Fibroblast of lung (primary cell): ENCODE measurements at regions not wholly inside any gene's neighbourhood (a gene's known extent, or its start where the extent isn't known, plus 50 kb on each side); places are given as distances from the start of the nearest gene placed in this dataset.

Source experiments
- DNase-seq, 2 donors: peaks; one replicate each; pipeline versions ENCODE4 v3.0.0 to v3.0.0-alpha.2; 2010; ENCODE audit warnings: low read depth in 2 of 2
- H2AFZ ChIP-seq: 2 replicates; pipeline ENCODE4 v1.5.1; 2012; ENCODE audit warnings: low read length, control low read depth, inconsistent platforms
- H3K27ac ChIP-seq: 2 replicates; pipeline ENCODE4 v1.5.1; 2011; ENCODE audit warnings: low read length, control low read depth; ENCODE audit not compliant: insufficient read depth
- H3K27me3 ChIP-seq: 2 replicates; pipeline ENCODE4 v1.5.1; 2011; ENCODE audit warnings: mild to moderate bottlenecking, low read length; ENCODE audit not compliant: control insufficient read depth, insufficient read depth
- H3K36me3 ChIP-seq: 2 replicates; pipeline ENCODE4 v1.5.1; 2011; ENCODE audit warnings: low read length; ENCODE audit not compliant: control insufficient read depth, insufficient read depth
- H3K4me1 ChIP-seq: 2 replicates; pipeline ENCODE4 v1.5.1; 2011; ENCODE audit warnings: low read length; ENCODE audit not compliant: control insufficient read depth, insufficient read depth; ENCODE audit errors: extremely low read depth
- H3K4me2 ChIP-seq: 2 replicates; pipeline ENCODE4 v1.5.1; 2011; ENCODE audit warnings: low read length, control low read depth; ENCODE audit not compliant: insufficient read depth; ENCODE audit errors: extremely low read depth
- H3K4me3 ChIP-seq, 4 experiments: fragments of 200-600 bp in 1 of 4; sonication (generic) in 1 of 4; replicated peaks in 1 of 4; 2 replicates each; pipeline ENCODE4 v1.5.1; 2011 to 2016; ENCODE audit warnings: low read length in 4 of 4, low read depth in 3 of 4, mild to moderate bottlenecking in 3 of 4, control low read depth in 2 of 4, inconsistent platforms in 1 of 4, mixed read lengths in 1 of 4; ENCODE audit not compliant: insufficient read depth in 1 of 4; ENCODE audit errors: control extremely low read depth in 1 of 4
- H3K79me2 ChIP-seq: 2 replicates; pipeline ENCODE4 v1.5.1; 2012; ENCODE audit warnings: mild to moderate bottlenecking, low read length, inconsistent platforms; ENCODE audit not compliant: control insufficient read depth, insufficient read depth
- H3K9ac ChIP-seq: 2 replicates; pipeline ENCODE4 v1.5.1; 2011; ENCODE audit warnings: mild to moderate bottlenecking, low read length, control low read depth; ENCODE audit not compliant: insufficient read depth
- H3K9me3 ChIP-seq: 2 replicates; pipeline ENCODE4 v1.5.1; 2012; ENCODE audit warnings: low read depth, low read length; ENCODE audit not compliant: control insufficient read depth, insufficient read depth
- H4K20me1 ChIP-seq: 2 replicates; pipeline ENCODE4 v1.5.1; 2011; ENCODE audit warnings: low read length; ENCODE audit not compliant: control insufficient read depth, insufficient read depth; ENCODE audit errors: extremely low read depth
- EZH2 ChIP-seq: IDR thresholded peaks from 2 replicates; pipeline ENCODE4 v1.5.1; 2012; ENCODE audit warnings: low read length, control low read depth, mild to moderate bottlenecking; ENCODE audit errors: missing control alignments
- TF ChIP-seq, protein P1 (sequence below), 2 donors: IDR thresholded peaks in 1 of 2; conservative IDR thresholded peaks in 1 of 2; 1 replicate in 1 of 2; 2 replicates in 1 of 2; pipeline ENCODE4 v1.5.1; 2011 to 2012; ENCODE audit warnings: low read length in 2 of 2, control low read depth in 1 of 2, inconsistent platforms in 1 of 2, low read depth in 1 of 2, mild to moderate bottlenecking in 1 of 2

DNA sequence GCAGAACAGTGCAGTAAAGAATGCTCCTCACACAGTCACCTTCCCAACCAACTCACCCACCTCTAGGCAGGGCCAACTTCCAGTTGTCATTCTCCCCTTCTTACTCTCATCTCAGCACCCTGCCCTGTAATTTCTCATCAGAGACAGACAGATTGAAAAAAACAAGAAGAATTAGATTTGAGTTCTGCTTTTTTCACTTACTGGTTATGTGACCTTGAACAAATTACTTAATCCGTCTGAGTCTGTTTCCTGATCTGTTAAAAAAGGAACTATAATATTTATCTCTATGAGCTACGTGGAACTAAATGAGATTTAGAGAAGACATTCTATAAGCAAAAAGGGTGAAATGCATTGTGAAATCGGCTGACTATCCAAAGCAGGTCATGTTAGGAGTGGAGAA is 330.3 kb downstream of the ZNF326 start:
- no peak for DNase-seq
- Histone ChIP-seq H3K9ac (no peak overlapping the region), H2AFZ (no peak overlapping the region), H3K79me2 (no peaks in the 10 kb centered on the region), H3K9me3 (no peaks in the 10 kb centered on the region), H3K4me2 (no peak overlapping the region), H4K20me1 (no peaks in the 10 kb centered on the region), H3K27me3 (no peaks in the 10 kb centered on the region), H3K4me3 (no peak overlapping the region), H3K36me3 (no peaks in the 10 kb centered on the region), H3K27ac (no peak overlapping the region), H3K4me1 (no peaks in the 10 kb centered on the region)
- no peak for TF ChIP-seq EZH2
- TF ChIP-seq, protein P1, sequence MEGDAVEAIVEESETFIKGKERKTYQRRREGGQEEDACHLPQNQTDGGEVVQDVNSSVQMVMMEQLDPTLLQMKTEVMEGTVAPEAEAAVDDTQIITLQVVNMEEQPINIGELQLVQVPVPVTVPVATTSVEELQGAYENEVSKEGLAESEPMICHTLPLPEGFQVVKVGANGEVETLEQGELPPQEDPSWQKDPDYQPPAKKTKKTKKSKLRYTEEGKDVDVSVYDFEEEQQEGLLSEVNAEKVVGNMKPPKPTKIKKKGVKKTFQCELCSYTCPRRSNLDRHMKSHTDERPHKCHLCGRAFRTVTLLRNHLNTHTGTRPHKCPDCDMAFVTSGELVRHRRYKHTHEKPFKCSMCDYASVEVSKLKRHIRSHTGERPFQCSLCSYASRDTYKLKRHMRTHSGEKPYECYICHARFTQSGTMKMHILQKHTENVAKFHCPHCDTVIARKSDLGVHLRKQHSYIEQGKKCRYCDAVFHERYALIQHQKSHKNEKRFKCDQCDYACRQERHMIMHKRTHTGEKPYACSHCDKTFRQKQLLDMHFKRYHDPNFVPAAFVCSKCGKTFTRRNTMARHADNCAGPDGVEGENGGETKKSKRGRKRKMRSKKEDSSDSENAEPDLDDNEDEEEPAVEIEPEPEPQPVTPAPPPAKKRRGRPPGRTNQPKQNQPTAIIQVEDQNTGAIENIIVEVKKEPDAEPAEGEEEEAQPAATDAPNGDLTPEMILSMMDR (conservative IDR thresholded peaks at IDR 0.05 in 1 of 2, IDR thresholded peaks at IDR 0.05 in 1 of 2; ENCODE audit: low read depth in 1 of 2, low read length in 2 of 2): no peak

DNA sequence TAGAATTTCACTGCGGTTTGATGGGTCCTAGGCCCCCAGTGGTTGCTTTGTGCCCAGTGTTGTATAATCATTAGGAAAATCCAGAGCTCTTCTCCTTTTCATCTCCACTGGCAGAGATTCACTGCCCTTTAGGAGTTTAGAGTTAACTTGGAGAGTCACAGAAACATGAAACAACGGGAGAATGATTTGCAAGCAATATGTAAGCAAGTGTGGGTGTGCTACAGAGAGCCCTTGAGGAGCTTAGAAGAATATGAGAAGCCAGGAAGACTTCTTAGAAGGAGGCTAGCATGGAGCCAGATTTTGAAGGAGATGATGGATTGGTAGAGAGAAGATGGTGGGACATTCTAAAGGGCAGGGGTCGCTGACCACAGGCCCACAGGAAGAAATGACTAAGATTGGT is 327.3 kb downstream of the ZNF326 start:
- Histone ChIP-seq H3K79me2 (no peaks in the 10 kb centered on the region), H3K4me2 (no peak overlapping the region), H3K27ac (no peak overlapping the region), H3K36me3 (no peaks in the 10 kb centered on the region), H4K20me1 (no peaks in the 10 kb centered on the region), H3K9me3 (no peaks in the 10 kb centered on the region), H2AFZ (no peak overlapping the region), H3K27me3 (no peaks in the 10 kb centered on the region), H3K4me3 (no peak overlapping the region), H3K9ac (no peak overlapping the region), H3K4me1 (no peaks in the 10 kb centered on the region)
- TF ChIP-seq EZH2: no peak
- TF ChIP-seq, protein P1 (conservative IDR thresholded peaks at IDR 0.05 in 1 of 2, IDR thresholded peaks at IDR 0.05 in 1 of 2; ENCODE audit: low read depth in 1 of 2, low read length in 2 of 2): no peak
- no peak for DNase-seq

DNA sequence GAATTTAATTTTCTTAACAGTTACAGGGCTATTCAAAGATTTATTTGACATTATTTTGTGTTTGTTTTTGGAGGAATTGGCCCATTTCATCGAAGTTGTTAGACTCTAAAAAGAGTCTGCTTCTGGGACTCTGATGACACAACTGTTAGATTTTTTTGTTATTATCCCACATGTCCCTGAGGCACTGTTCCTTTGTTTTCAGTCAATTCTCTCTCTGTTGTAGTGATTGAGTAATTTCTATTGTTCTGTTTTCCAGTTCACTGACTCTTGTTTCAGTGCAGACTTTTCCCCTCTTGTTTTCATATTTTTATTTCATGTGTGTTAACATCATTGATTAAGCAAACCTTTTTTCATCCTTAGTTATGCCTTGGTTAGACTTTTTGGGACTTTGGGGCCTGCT is 325.0 kb downstream of the ZNF326 start:
- H3K9ac ChIP-seq: no peak overlapping the region
- H2AFZ ChIP-seq: no peak overlapping the region
- TF ChIP-seq, protein P1 (conservative IDR thresholded peaks at IDR 0.05 in 1 of 2, IDR thresholded peaks at IDR 0.05 in 1 of 2; ENCODE audit: low read depth in 1 of 2, low read length in 2 of 2): no peak
- no peak for TF ChIP-seq EZH2
- H3K9me3 ChIP-seq: no peaks in the 10 kb centered on the region
- H3K27ac ChIP-seq: no peak overlapping the region
- H3K4me3 ChIP-seq: no peak overlapping the region
- no peaks in the 10 kb centered on the region for H3K4me1 ChIP-seq
- no peaks in the 10 kb centered on the region for H4K20me1 ChIP-seq
- H3K27me3 ChIP-seq: no peaks in the 10 kb centered on the region
- DNase-seq: no peak
- H3K4me2 ChIP-seq: no peak overlapping the region
- H3K36me3 ChIP-seq: no peaks in the 10 kb centered on the region
- H3K79me2 ChIP-seq: no peaks in the 10 kb centered on the region
